Brain microvascular endothelial cell (primary cell): ENCODE measurements at regions not wholly inside any gene's neighbourhood (a gene's known extent, or its start where the extent isn't known, plus 50 kb on each side); places are given as distances from the start of the nearest gene placed in this dataset.

Experiments used
- DNase-seq: peaks from one replicate; pipeline ENCODE4 v3.0.0-alpha.2; 2020
- H3K27ac ChIP-seq: fragments of 250-450 bp; sonication (Bioruptor Pico); 2 replicates; pipeline ENCODE4 v1.5.1; 2020; ENCODE audit warnings: mild to moderate bottlenecking, moderate library complexity
- H3K27me3 ChIP-seq: fragments of 250-450 bp; sonication (Bioruptor Pico); replicated peaks from 2 replicates; pipeline ENCODE4 v1.5.1; 2020; ENCODE audit warnings: mild to moderate bottlenecking
- H3K36me3 ChIP-seq: fragments of 250-450 bp; sonication (Bioruptor Pico); replicated peaks from 2 replicates; pipeline ENCODE4 v1.5.1; 2020; ENCODE audit warnings: mild to moderate bottlenecking
- H3K4me3 ChIP-seq: 2 replicates; pipeline ENCODE4 v1.5.1; 2011; ENCODE audit warnings: low read depth, mild to moderate bottlenecking, control low read depth, low read length, moderate library complexity
- in situ Hi-C: cut with HindIII; loops from 2 replicates; pipeline ENCODE4 v1.10.0; 2017; ENCODE audit warnings: low sequenced_read_pairs, low pct_ligation_motif_present
- TF ChIP-seq, protein P1 (sequence below): IDR thresholded peaks from 2 replicates; pipeline ENCODE4 v1.5.1; 2011; ENCODE audit warnings: low read depth, mild to moderate bottlenecking, moderate library complexity, low read length, control low read depth, inconsistent platforms; ENCODE audit errors: missing control alignments

DNA sequence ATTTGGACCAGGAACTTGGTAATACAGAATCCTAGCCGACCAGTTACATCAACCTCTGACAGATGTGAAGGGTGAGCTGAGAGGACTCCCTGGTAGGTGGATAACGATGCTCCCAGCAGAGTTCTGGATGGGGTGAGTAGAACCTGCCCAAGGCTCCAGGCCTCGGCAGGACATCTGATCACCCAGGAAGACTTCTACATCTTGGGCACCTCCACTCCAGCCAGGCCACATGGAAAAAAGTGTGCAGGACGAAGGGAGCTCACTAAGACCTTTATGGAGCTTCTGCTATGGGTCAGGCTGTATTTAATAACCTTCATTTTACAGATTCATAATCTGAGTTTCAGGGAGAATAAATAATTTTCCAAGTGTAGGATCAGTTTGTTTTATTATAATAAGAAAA, 1028.7 kb downstream of the BCL11B start:
- Histone ChIP-seq H3K27ac (no peak overlapping the region), H3K27me3 (no peaks in the 10 kb centered on the region), H3K4me3 (no peak overlapping the region), H3K36me3 (no peaks in the 10 kb centered on the region)
- in situ Hi-C loops: no loop called here
- DNase-seq: no peak
- TF ChIP-seq, protein P1, sequence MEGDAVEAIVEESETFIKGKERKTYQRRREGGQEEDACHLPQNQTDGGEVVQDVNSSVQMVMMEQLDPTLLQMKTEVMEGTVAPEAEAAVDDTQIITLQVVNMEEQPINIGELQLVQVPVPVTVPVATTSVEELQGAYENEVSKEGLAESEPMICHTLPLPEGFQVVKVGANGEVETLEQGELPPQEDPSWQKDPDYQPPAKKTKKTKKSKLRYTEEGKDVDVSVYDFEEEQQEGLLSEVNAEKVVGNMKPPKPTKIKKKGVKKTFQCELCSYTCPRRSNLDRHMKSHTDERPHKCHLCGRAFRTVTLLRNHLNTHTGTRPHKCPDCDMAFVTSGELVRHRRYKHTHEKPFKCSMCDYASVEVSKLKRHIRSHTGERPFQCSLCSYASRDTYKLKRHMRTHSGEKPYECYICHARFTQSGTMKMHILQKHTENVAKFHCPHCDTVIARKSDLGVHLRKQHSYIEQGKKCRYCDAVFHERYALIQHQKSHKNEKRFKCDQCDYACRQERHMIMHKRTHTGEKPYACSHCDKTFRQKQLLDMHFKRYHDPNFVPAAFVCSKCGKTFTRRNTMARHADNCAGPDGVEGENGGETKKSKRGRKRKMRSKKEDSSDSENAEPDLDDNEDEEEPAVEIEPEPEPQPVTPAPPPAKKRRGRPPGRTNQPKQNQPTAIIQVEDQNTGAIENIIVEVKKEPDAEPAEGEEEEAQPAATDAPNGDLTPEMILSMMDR: no peak

- Histone ChIP-seq H3K36me3 (no peaks in the 10 kb centered on the region), H3K27ac (no peak overlapping the region), H3K27me3 (no peaks in the 10 kb centered on the region), H3K4me3 (no peak overlapping the region)
- DNase-seq: no peak
- in situ Hi-C loops: no loop called here
- TF ChIP-seq, protein P1: no peak
Measured at GRCh38 chr14:98244162-98244948, 1027.6 kb downstream of the BCL11B start.

DNA sequence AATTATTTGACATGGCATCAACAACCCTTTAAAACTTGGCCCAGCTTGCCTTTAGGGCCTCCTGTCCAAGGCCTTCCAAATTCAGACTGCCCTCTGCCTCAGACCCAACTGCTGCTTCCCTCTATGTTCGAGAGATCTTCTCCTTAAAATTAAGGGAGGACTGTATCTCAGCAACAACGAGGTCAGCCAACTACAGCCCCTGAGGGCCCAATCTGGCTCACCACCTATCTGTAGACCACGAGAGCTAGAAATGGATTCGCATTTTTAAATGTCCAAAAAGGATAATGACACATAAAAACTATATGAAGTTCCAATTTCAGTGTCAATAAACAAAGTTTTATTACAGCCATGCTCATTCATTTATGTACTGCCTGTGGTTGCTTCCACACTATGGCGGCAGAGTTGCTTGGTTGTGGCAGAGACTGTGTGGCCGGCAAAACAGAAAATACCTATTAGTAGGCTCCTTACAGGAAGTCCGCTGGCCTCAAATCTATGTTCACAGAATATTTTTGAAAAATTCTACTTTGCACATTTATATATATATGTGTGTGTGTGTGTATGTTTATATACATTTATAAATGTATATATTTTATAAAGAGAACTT, 1026.9 kb downstream of the BCL11B start:
- Histone ChIP-seq H3K36me3 (no peaks in the 10 kb centered on the region), H3K4me3 (no peak overlapping the region), H3K27ac (no peak overlapping the region), H3K27me3 (no peaks in the 10 kb centered on the region)
- no peak for DNase-seq
- in situ Hi-C loops: no loop called here
- TF ChIP-seq, protein P1: no peak

DNA sequence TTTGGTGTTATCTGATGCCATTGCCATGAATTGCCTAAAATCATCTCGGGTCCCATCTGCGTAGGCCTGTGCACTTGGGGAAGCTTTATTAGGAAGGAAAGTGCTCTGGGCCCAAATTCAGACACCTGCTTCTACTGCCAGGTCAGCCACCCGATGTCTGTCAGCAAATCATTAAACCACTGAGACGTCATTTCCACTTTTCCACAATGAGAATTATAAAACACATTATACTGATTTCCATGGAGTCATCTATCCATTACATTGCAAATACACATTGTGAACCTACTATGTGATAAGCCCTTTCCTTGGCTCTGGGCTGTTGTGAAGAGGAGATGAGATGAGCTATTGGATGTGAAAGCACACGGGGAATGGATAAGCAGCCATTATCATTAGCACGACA, 1022.9 kb downstream of the BCL11B start:
- H3K27me3 ChIP-seq: no peaks in the 10 kb centered on the region
- DNase-seq: no peak
- TF ChIP-seq, protein P1: no peak
- no peaks in the 10 kb centered on the region for H3K36me3 ChIP-seq
- no peak overlapping the region for H3K27ac ChIP-seq
- H3K4me3 ChIP-seq: no peak overlapping the region
- in situ Hi-C loops: no loop called here

GRCh38 chr14:98249476-98249875, 1022.5 kb downstream of the BCL11B start:
- H3K27me3 ChIP-seq: no peaks in the 10 kb centered on the region
- H3K27ac ChIP-seq: no peak overlapping the region
- in situ Hi-C loops: no loop called here
- TF ChIP-seq, protein P1: no peak
- no peak for DNase-seq
- no peaks in the 10 kb centered on the region for H3K36me3 ChIP-seq
- H3K4me3 ChIP-seq: no peak overlapping the region
